Duodenal mucosa (tissue), 2 donors: ENCODE measurements at regions not wholly inside any gene's neighbourhood (a gene's known extent, or its start where the extent isn't known, plus 50 kb on each side); places are given as distances from the start of the nearest gene placed in this dataset.
"Not testable (repeated sequence)": the region's sequence is repeated elsewhere in the genome, so short reads cannot be mapped to it uniquely, and the experiment has no call there.

ENCODE experiments used
- H3K27ac ChIP-seq: one replicate; pipeline ENCODE4 v1.7.0; 2013; ENCODE audit warnings: low read depth, low read length
- H3K27me3 ChIP-seq, 2 donors: one replicate each; pipeline ENCODE4 v1.7.0; 2013; ENCODE audit warnings: low read length in 2 of 2, control low read depth in 1 of 2; ENCODE audit not compliant: insufficient read depth in 2 of 2, control insufficient read depth in 1 of 2
- H3K36me3 ChIP-seq, 2 donors: one replicate each; pipeline ENCODE4 v1.7.0; 2013; ENCODE audit warnings: low read length in 2 of 2, control low read depth in 1 of 2; ENCODE audit not compliant: insufficient read depth in 2 of 2, control insufficient read depth in 1 of 2
- H3K4me1 ChIP-seq, 2 donors: one replicate each; pipeline ENCODE4 v1.7.0; 2013; ENCODE audit warnings: low read length in 2 of 2, control low read depth in 1 of 2; ENCODE audit not compliant: insufficient read depth in 2 of 2, control insufficient read depth in 1 of 2
- H3K4me3 ChIP-seq, 2 donors: one replicate each; pipeline ENCODE4 v1.7.0; 2013; ENCODE audit warnings: low read length in 2 of 2, low read depth in 1 of 2
- H3K9ac ChIP-seq, 2 donors: one replicate each; pipeline ENCODE4 v1.7.0; 2013; ENCODE audit warnings: low read length in 2 of 2, low read depth in 1 of 2
- H3K9me3 ChIP-seq, 2 donors: one replicate each; pipeline ENCODE4 v1.7.0; 2013; ENCODE audit warnings: low read length in 2 of 2, control low read depth in 1 of 2; ENCODE audit not compliant: control insufficient read depth in 1 of 2

DNA sequence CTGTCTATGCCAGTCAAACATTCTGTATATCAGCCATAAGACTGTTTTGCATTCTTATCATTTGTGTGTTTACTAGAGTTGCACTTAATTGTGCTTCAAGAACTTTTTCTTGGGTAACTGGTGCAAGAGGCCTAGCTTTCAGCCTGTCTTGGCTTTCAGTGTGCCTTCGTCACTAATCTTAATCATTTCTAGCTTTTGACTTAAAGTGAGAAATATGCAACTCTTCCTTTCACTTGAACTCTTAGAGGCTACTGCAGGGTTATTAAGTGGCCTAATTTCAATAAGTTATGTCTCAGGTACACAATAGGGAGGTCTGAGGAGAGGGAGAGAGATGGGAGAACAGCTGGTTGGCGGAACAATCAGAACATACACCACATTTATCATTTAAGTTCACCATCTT, 62.1 kb upstream of the FAN1 start:
- not testable (repeated sequence) for H3K9me3 ChIP-seq, H3K4me1 ChIP-seq, H3K9ac ChIP-seq, H3K27me3 ChIP-seq, H3K4me3 ChIP-seq, H3K36me3 ChIP-seq, H3K27ac ChIP-seq

DNA sequence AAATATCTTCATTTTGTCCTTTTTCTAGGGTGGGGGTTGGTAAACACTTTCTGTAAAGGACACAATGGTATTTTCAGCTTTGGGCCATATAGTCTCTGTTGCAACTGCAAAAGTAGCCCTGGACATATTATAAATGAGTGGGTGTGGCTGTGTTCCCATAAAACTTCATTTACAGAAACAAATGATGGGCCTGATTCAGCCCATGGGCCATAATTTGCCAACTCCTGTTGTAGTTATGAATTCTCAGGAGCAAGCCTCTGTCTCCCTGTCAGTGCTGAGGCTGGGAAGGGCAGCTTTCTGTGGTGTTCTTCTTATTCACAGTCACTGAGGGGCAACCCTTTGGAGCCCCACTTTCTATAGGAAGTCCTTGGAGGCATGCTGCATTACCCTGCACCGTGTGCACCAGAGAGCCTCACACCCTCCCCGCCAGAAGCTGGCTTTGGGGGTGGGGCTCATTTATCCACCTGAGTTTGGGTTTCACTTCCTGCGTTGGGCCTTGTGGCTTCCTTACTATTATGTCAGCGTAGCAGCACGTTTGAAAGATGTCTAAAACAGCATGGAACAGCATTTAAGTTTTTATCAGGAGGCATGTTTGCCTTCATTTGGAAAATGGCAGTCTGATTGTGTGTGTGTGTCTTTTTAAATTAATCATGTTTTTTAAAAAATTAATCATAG, 60.8 kb upstream of the FAN1 start:
- H3K27ac ChIP-seq, H3K9ac ChIP-seq, H3K27me3 ChIP-seq, H3K4me1 ChIP-seq, H3K9me3 ChIP-seq, H3K36me3 ChIP-seq, H3K4me3 ChIP-seq: not testable (repeated sequence)

DNA sequence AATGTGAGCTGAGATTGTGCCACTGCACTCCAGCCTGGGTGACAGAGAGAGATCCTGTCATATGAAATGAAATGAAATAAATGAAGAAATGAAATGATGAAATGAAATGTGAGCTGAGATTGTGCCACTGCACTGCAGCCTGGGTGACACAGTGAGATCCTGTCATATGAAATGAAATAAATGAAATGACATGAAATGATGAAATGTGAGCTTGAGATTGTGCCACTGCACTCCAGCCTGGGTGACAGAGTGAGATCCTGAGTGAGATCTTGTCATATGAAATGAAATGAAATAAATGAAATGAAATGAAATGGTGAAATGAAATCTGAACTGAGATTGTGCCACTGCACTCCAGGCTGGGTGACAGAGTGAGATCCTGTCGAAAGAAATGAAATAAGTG, 58.2 kb upstream of the FAN1 start:
- H3K27me3 ChIP-seq, H3K4me1 ChIP-seq, H3K36me3 ChIP-seq: not testable (repeated sequence)

More for the DNA sequence above, 58.2 kb upstream of the FAN1 start:
- H3K27ac ChIP-seq, H3K9ac ChIP-seq, H3K9me3 ChIP-seq, H3K4me3 ChIP-seq: not testable (repeated sequence)
